ENCODE measurements at regions not wholly inside any gene's neighbourhood (a gene's known extent, or its start where the extent isn't known, plus 50 kb on each side); places are given as distances from the start of the nearest gene placed in this dataset.
A peak's percentile ranks its signal among the peaks of the same experiment; 100 is the strongest.

- Histone ChIP-seq H3K9me3 (peaks cover 0 to 19% (median 2%) of the 10 kb centered on the region in 4 donors), H3K27me3 (no peaks in the 10 kb centered on the region), H3K36me3 (no peaks in the 10 kb centered on the region), H3K4me3 (no peak overlapping the region), H3K4me1 (no peaks in the 10 kb centered on the region), H3K27ac (no peak overlapping the region)
- no peak for DNase-seq
- TF ChIP-seq CTCF (IDR thresholded peaks at IDR 0.05) = no peak
- ATAC-seq (ENCODE audit: low FRiP score in 2 of 2) = no peak
- 72 to 76% methylated on average over 2 of the region's 2 CpGs for WGBS, 2 donors
Measured at GRCh38 chr3:164144824-164145223, 933.5 kb downstream of the SI start.

GRCh38 chr3:164132878-164133277, 945.4 kb downstream of the SI start:
- no peaks in the 10 kb centered on the region for H3K27me3 ChIP-seq
- H3K4me3 ChIP-seq = no peak overlapping the region
- no peaks in the 10 kb centered on the region for H3K9me3 ChIP-seq
- ATAC-seq (ENCODE audit: low FRiP score in 2 of 2) (no peak), DNase-seq (no peak)
- no peaks in the 10 kb centered on the region for H3K4me1 ChIP-seq
- no peaks in the 10 kb centered on the region for H3K36me3 ChIP-seq
- TF ChIP-seq POLR2A (IDR thresholded peaks at IDR 0.05) = no peak
- TF ChIP-seq EP300 (IDR thresholded peaks at IDR 0.05) = no peak
- TF ChIP-seq CTCF (IDR thresholded peaks at IDR 0.05) = no peak
- 90 to 91% methylated on average over 1 of the region's 1 CpG for WGBS, 2 donors
- no peak overlapping the region for H3K27ac ChIP-seq

- no peaks in the 10 kb centered on the region for H3K36me3 ChIP-seq
- peak in 1 of 2 donors; percentile 14 for DNase-seq
- no peak overlapping the region for H3K27ac ChIP-seq
- H3K4me1 ChIP-seq = no peaks in the 10 kb centered on the region
- H3K9me3 ChIP-seq = peaks cover 0 to 4% (median 2%) of the 10 kb centered on the region in 4 donors
- WGBS, 2 donors = 68 to 74% methylated on average over 3 to 8 of the region's 8 CpGs
- no peak overlapping the region for H3K4me3 ChIP-seq
- TF ChIP-seq POLR2AphosphoS5 (IDR thresholded peaks at IDR 0.05) = no peak
- no peak for TF ChIP-seq CTCF (IDR thresholded peaks at IDR 0.05)
- no peak for TF ChIP-seq POLR2A (IDR thresholded peaks at IDR 0.05)
- no peak for TF ChIP-seq EP300 (IDR thresholded peaks at IDR 0.05)
- peak in 1 of 2 donors; percentile 19 for ATAC-seq (ENCODE audit: low FRiP score in 2 of 2)
- no peaks in the 10 kb centered on the region for H3K27me3 ChIP-seq
Measured at GRCh38 chr3:164113371-164114332, 964.6 kb downstream of the SI start.

- no peak overlapping the region for H3K4me3 ChIP-seq
- ATAC-seq (ENCODE audit: low FRiP score in 2 of 2) (no peak), DNase-seq (no peak)
- no peaks in the 10 kb centered on the region for H3K36me3 ChIP-seq
- no peak overlapping the region for H3K27ac ChIP-seq
- TF ChIP-seq EP300 (IDR thresholded peaks at IDR 0.05) (no peak), POLR2A (IDR thresholded peaks at IDR 0.05) (no peak), CTCF (IDR thresholded peaks at IDR 0.05) (no peak), POLR2AphosphoS5 (IDR thresholded peaks at IDR 0.05) (no peak)
- H3K27me3 ChIP-seq = no peaks in the 10 kb centered on the region
- no peaks in the 10 kb centered on the region for H3K4me1 ChIP-seq
- no peaks in the 10 kb centered on the region for H3K9me3 ChIP-seq
Measured at GRCh38 chr3:164096352-164096751, 981.9 kb downstream of the SI start.

GRCh38 chr3:164095949-164096348, 982.3 kb downstream of the SI start:
- no peak for ATAC-seq (ENCODE audit: low FRiP score in 2 of 2)
- 88 to 91% methylated on average over 2 of the region's 2 CpGs for WGBS, 2 donors
- H3K9me3 ChIP-seq = no peaks in the 10 kb centered on the region
- no peak for DNase-seq
- H3K27ac ChIP-seq = no peak overlapping the region
- no peak for TF ChIP-seq POLR2A (IDR thresholded peaks at IDR 0.05)
- TF ChIP-seq EP300 (IDR thresholded peaks at IDR 0.05) = no peak
- no peak for TF ChIP-seq POLR2AphosphoS5 (IDR thresholded peaks at IDR 0.05)
- TF ChIP-seq CTCF (IDR thresholded peaks at IDR 0.05) = no peak
- H3K4me1 ChIP-seq = no peaks in the 10 kb centered on the region
- H3K27me3 ChIP-seq = no peaks in the 10 kb centered on the region
- no peak overlapping the region for H3K4me3 ChIP-seq
- H3K36me3 ChIP-seq = no peaks in the 10 kb centered on the region
